ENCODE measurements at regions not wholly inside any gene's neighbourhood (a gene's known extent, or its start where the extent isn't known, plus 50 kb on each side); places are given as distances from the start of the nearest gene placed in this dataset.

GRCh38 chr14:39977198-39977597 lies 545.0 kb upstream of the FBXO33 start:
- H3K9me3 ChIP-seq: no peaks in the 10 kb centered on the region
- no peaks in the 10 kb centered on the region for H3K36me3 ChIP-seq
- intact Hi-C loops (cut with DNase I): no loop called here
- H3K4me3 ChIP-seq: no peak overlapping the region
- H3K27me3 ChIP-seq: no peaks in the 10 kb centered on the region
- no peak overlapping the region for H3K27ac ChIP-seq
- no peaks in the 10 kb centered on the region for H3K4me1 ChIP-seq
- TF ChIP-seq POLR2A (IDR thresholded peaks at IDR 0.05) (no peak), CTCF (IDR thresholded peaks at IDR 0.05) (no peak)
- ATAC-seq (no peak), DNase-seq (no peak)
- WGBS, 4 donors: 48 to 59% (median 53%) methylated on average over 3 of the region's 3 CpGs

GRCh38 chr14:39974036-39974435 lies 541.8 kb upstream of the FBXO33 start:
- DNase-seq (no peak), ATAC-seq (no peak)
- Histone ChIP-seq H3K27ac (no peak overlapping the region), H3K27me3 (no peaks in the 10 kb centered on the region), H3K36me3 (no peaks in the 10 kb centered on the region), H3K4me3 (no peak overlapping the region), H3K4me1 (no peaks in the 10 kb centered on the region), H3K9me3 (no peaks in the 10 kb centered on the region)
- intact Hi-C loops (cut with DNase I): no loop called here
- TF ChIP-seq POLR2A (IDR thresholded peaks at IDR 0.05): no peak
- no peak for TF ChIP-seq CTCF (IDR thresholded peaks at IDR 0.05)
- WGBS, 4 donors: 70 to 88% (median 79%) methylated on average over 1 of the region's 1 CpG

GRCh38 chr14:39972704-39973103 lies 540.5 kb upstream of the FBXO33 start:
- DNase-seq (no peak), ATAC-seq (no peak)
- H3K27me3 ChIP-seq: no peaks in the 10 kb centered on the region
- TF ChIP-seq POLR2A (IDR thresholded peaks at IDR 0.05) (no peak), CTCF (IDR thresholded peaks at IDR 0.05) (no peak)
- 90 to 96% (median 93%) methylated on average over 2 of the region's 2 CpGs for WGBS, 4 donors
- no peaks in the 10 kb centered on the region for H3K36me3 ChIP-seq
- intact Hi-C loops (cut with DNase I): no loop called here
- no peak overlapping the region for H3K4me3 ChIP-seq
- H3K27ac ChIP-seq: no peak overlapping the region
- H3K9me3 ChIP-seq: no peaks in the 10 kb centered on the region
- no peaks in the 10 kb centered on the region for H3K4me1 ChIP-seq

GRCh38 chr14:39967885-39968284 lies 535.7 kb upstream of the FBXO33 start:
- Histone ChIP-seq H3K36me3 (no peaks in the 10 kb centered on the region), H3K27me3 (no peaks in the 10 kb centered on the region), H3K4me3 (no peak overlapping the region), H3K27ac (no peak overlapping the region), H3K4me1 (no peaks in the 10 kb centered on the region), H3K9me3 (peaks cover 0 to 8% (median 4%) of the 10 kb centered on the region in 12 donors)
- 86 to 87% (median 87%) methylated on average over 1 of the region's 1 CpG for WGBS, 4 donors
- TF ChIP-seq POLR2A (IDR thresholded peaks at IDR 0.05) (no peak), CTCF (IDR thresholded peaks at IDR 0.05) (no peak)
- intact Hi-C loops (cut with DNase I): no loop called here
- ATAC-seq (no peak), DNase-seq (no peak)
